Adrenal gland (tissue), 9 donors: ENCODE measurements at regions not wholly inside any gene's neighbourhood (a gene's known extent, or its start where the extent isn't known, plus 50 kb on each side); places are given as distances from the start of the nearest gene placed in this dataset.
"Not testable (repeated sequence)": the region's sequence is repeated elsewhere in the genome, so short reads cannot be mapped to it uniquely, and the experiment has no call there.

Experiments
- DNase-seq, 7 donors: peaks; one replicate each; pipeline ENCODE4 v3.0.0-alpha.2; 2019 to 2020
- H3K27ac ChIP-seq, 5 donors: fragments of 200-600 bp; sonication (generic) in 4 of 5; 1 replicate in 3 of 5; 2 replicates in 2 of 5; pipeline versions ENCODE4 v1.5.1 to v1.8.0; 2016 to 2020; ENCODE audit warnings: mild to moderate bottlenecking in 1 of 5
- H3K27me3 ChIP-seq: fragments of 200-600 bp; 2 replicates; pipeline ENCODE4 v1.8.0; 2021
- H3K36me3 ChIP-seq, 2 donors: fragments of 200-600 bp; replicated peaks in 1 of 2; 1 replicate in 1 of 2; 2 replicates in 1 of 2; pipeline versions ENCODE4 v1.5.1 to v1.8.0; 2018 to 2022
- H3K4me1 ChIP-seq, 2 donors: fragments of 200-600 bp; replicated peaks in 1 of 2; 1 replicate in 1 of 2; 2 replicates in 1 of 2; pipeline versions ENCODE4 v1.5.1 to v1.8.0; 2018 to 2021
- H3K4me3 ChIP-seq, 4 donors: fragments of 200-600 bp; sonication (generic) in 3 of 4; one replicate each; pipeline ENCODE4 v1.5.1; 2016 to 2018
- H3K9me3 ChIP-seq, 3 donors: fragments of 200-600 bp; sonication (generic) in 1 of 3; replicated peaks in 1 of 3; 1 replicate in 2 of 3; 2 replicates in 1 of 3; pipeline versions ENCODE4 v1.5.1 to v1.8.0; 2016 to 2021
- POLR2A ChIP-seq, 2 donors: fragments of 450-650 bp; IDR thresholded peaks; one replicate each; pipeline ENCODE4 v1.6.1; 2017; ENCODE audit warnings: antibody characterized with exemption in 2 of 2, mild to moderate bottlenecking in 2 of 2, moderate library complexity in 1 of 2
- WGBS, 4 donors: extraction: QIAGEN DNeasy Blood & Tissue Kit in 2 of 4; methylation state at CpG; one replicate each; pipeline versions ENCODE4 v1.1.5 to v1.1.7; 2013 to 2017; 5-methylcytosine and 5-hydroxymethylcytosine counted together
- intact Hi-C, 2 donors: fragments of 100-400 bp; cut with DNase I; formaldehyde crosslinking; loops; one replicate each; pipeline versions ENCODE4 v1.14.1 to v1.15.0; 2022 to 2023
- TF ChIP-seq, protein P1 (sequence below), 6 experiments: fragments of 450-650 bp in 4 of 6; fragments of 200-600 bp in 2 of 6; sonication (generic) in 1 of 6; IDR thresholded peaks; 1 replicate in 5 of 6; 2 replicates in 1 of 6; pipeline versions ENCODE4 v1.5.1 to v1.8.0; 2016 to 2021; ENCODE audit warnings: antibody characterized with exemption in 6 of 6, mild to moderate bottlenecking in 2 of 6, moderate library complexity in 1 of 6
- donor health status: healthy with polysubstance abuse.
- donor health status: Bipolar disorder and iron deficiency.
- donor health status: DM: yes; HTN: yes; CAD: no.
- donor health status: DM: no; HTN: no; CAD: no.
- donor health status: DM: no; HTN: no; CAD: no.

DNA sequence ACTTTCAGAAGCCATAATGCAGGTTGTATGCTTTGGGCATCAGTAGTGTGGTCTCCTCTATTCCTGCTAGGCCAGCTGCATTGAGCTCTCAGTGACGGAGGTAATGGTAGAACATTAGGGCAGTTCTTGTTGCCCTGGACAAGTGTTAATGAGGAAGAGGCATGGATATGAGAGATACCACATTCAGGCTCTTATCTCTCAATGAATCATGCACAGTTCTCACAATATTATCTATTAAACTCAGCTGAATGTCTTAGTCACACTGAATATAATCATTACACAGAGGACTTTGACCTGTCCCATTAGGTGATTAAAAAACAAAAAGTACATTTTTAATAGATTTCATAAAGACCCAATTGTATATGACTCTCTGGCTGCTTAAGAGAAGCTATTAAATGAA, 76.6 kb upstream of the SSBP2 start:
- 84 to 95% (median 94%) methylated on average over 1 of the region's 1 CpG for WGBS, 4 donors
- no peaks in the 10 kb centered on the region for H3K36me3 ChIP-seq
- no peak for TF ChIP-seq POLR2A (IDR thresholded peaks at IDR 0.05)
- TF ChIP-seq, protein P1, sequence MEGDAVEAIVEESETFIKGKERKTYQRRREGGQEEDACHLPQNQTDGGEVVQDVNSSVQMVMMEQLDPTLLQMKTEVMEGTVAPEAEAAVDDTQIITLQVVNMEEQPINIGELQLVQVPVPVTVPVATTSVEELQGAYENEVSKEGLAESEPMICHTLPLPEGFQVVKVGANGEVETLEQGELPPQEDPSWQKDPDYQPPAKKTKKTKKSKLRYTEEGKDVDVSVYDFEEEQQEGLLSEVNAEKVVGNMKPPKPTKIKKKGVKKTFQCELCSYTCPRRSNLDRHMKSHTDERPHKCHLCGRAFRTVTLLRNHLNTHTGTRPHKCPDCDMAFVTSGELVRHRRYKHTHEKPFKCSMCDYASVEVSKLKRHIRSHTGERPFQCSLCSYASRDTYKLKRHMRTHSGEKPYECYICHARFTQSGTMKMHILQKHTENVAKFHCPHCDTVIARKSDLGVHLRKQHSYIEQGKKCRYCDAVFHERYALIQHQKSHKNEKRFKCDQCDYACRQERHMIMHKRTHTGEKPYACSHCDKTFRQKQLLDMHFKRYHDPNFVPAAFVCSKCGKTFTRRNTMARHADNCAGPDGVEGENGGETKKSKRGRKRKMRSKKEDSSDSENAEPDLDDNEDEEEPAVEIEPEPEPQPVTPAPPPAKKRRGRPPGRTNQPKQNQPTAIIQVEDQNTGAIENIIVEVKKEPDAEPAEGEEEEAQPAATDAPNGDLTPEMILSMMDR (IDR thresholded peaks at IDR 0.05) = no peak
- no peak for DNase-seq
- no peaks in the 10 kb centered on the region for H3K27me3 ChIP-seq
- H3K4me1 ChIP-seq = no peaks in the 10 kb centered on the region
- H3K4me3 ChIP-seq = no peak overlapping the region
- H3K27ac ChIP-seq = no peak overlapping the region
- intact Hi-C loops = no loop called here
- H3K9me3 ChIP-seq = no peaks in the 10 kb centered on the region

DNA sequence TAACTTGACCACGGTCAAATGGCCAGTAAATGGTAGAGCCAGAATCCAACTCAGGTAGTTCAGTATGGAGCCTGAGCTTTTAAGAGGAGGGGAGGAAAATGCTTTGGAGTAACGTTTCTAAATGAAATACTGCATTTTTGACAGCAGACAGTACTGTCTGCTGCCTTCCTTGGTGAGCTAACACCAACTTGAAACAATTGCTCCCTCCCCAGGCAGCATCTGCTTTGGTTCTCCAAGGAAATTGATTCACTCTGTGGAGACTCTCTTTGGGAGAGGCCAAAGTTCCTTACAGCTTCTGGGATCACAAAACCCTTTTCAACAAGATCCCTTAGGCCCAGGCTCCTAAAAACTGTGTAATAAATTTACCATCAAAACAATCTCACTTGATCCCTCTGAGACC, 75.2 kb upstream of the SSBP2 start:
- no peaks in the 10 kb centered on the region for H3K4me1 ChIP-seq
- DNase-seq = no peak
- TF ChIP-seq POLR2A (IDR thresholded peaks at IDR 0.05) = no peak
- TF ChIP-seq, protein P1 (IDR thresholded peaks at IDR 0.05) = no peak
- H3K9me3 ChIP-seq = no peaks in the 10 kb centered on the region
- intact Hi-C loops = no loop called here
- no peak overlapping the region for H3K27ac ChIP-seq
- no peaks in the 10 kb centered on the region for H3K36me3 ChIP-seq
- 50 to 62% (median 54%) methylated on average over 2 of the region's 2 CpGs for WGBS, 4 donors
- no peak overlapping the region for H3K4me3 ChIP-seq
- H3K27me3 ChIP-seq = no peaks in the 10 kb centered on the region

DNA sequence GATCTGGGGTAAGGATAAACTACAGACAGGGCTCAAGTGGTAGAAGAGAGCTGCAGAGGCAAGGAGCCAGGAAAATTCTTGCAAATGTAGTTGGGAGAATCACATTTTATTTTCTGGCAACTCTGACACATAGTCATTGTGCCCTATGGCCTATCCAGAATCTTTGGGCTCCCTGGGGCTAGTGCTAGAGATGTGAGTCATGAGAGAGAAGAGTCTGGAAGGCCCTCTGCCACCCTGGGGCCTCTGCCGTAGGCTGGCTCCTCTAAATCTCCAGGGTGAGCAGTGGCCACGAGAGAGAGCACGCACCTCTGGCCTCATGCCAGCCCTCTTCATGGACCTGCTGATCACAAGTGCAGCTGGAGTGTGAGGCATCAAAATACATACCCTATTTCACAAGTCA, 74.3 kb upstream of the SSBP2 start:
- DNase-seq = peak; percentile 30 to 79 (median 44)
- H3K36me3 ChIP-seq = no peaks in the 10 kb centered on the region
- 13 to 45% (median 36%) methylated on average over 3 of the region's 3 CpGs for WGBS, 4 donors
- TF ChIP-seq, protein P1 (IDR thresholded peaks at IDR 0.05) = no peak
- no peak for TF ChIP-seq POLR2A (IDR thresholded peaks at IDR 0.05)
- H3K27ac ChIP-seq = no peak overlapping the region
- no peak overlapping the region for H3K4me3 ChIP-seq
- H3K4me1 ChIP-seq = no peaks in the 10 kb centered on the region
- no peaks in the 10 kb centered on the region for H3K9me3 ChIP-seq
- intact Hi-C loops = no loop called here
- H3K27me3 ChIP-seq = no peaks in the 10 kb centered on the region

DNA sequence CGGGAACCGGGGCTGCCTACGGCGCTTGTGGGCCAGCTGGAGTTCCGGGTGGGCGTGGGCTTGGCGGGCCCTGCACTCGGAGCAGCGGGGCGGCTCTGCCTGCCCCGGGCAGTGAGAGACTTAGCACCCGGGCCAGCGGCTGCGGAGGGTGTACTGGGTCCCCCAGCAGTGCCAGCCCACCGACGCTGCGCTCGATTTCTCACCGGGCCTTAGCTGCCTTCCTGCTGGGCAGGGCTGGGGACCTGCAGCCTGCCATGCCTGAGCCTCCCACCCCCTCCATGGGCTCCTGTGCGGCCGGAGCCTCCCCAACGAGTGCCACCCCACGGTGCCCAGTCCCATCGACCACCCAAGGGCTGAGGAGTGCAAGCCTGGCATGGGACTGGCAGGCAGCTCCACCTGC, 72.8 kb upstream of the SSBP2 start:
- 92 to 94% (median 93%) methylated on average over 23 to 24 of the region's 24 CpGs; no CpG with 5 or more reads in 1 of the 4 donors for WGBS, 4 donors
- intact Hi-C loops, H3K4me1 ChIP-seq, H3K27me3 ChIP-seq, H3K9me3 ChIP-seq, H3K4me3 ChIP-seq, DNase-seq, H3K36me3 ChIP-seq, H3K27ac ChIP-seq: not testable (repeated sequence)

DNA sequence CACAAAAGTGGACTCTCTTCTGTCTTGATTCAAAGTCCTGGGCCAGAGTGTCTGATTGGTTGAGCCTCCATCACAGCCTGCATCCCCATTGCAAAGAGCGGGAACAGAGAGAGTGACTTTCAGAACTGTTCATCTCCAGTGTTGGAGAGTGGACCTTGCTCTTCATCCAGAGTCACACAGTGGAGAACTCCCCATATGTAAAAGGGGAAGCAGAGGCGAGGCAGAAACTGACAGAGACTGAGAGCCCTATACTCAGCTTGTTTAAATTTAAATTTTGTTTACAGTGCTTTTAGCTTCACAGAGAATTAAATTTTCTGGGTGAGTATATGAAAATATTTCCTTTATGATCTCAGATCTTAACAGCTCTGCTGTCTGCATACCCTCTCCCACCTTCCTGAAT, 70.0 kb upstream of the SSBP2 start:
- no peaks in the 10 kb centered on the region for H3K9me3 ChIP-seq

More for the DNA sequence above, 70.0 kb upstream of the SSBP2 start:
- Histone ChIP-seq H3K27me3 (no peaks in the 10 kb centered on the region), H3K4me1 (no peaks in the 10 kb centered on the region), H3K27ac (no peak overlapping the region), H3K36me3 (no peaks in the 10 kb centered on the region), H3K4me3 (no peak overlapping the region)
- intact Hi-C loops = no loop called here
- no peak for TF ChIP-seq POLR2A (IDR thresholded peaks at IDR 0.05)
- TF ChIP-seq, protein P1 (IDR thresholded peaks at IDR 0.05) = no peak
- no peak for DNase-seq
- WGBS, 4 donors = 86 to 97% (median 92%) methylated on average over 2 of the region's 2 CpGs
